ENCODE measurements at regions not wholly inside any gene's neighbourhood (a gene's known extent, or its start where the extent isn't known, plus 50 kb on each side); places are given as distances from the start of the nearest gene placed in this dataset.

- no peak for TF ChIP-seq POLR2A (IDR thresholded peaks at IDR 0.05)
- TF ChIP-seq, protein P1, sequence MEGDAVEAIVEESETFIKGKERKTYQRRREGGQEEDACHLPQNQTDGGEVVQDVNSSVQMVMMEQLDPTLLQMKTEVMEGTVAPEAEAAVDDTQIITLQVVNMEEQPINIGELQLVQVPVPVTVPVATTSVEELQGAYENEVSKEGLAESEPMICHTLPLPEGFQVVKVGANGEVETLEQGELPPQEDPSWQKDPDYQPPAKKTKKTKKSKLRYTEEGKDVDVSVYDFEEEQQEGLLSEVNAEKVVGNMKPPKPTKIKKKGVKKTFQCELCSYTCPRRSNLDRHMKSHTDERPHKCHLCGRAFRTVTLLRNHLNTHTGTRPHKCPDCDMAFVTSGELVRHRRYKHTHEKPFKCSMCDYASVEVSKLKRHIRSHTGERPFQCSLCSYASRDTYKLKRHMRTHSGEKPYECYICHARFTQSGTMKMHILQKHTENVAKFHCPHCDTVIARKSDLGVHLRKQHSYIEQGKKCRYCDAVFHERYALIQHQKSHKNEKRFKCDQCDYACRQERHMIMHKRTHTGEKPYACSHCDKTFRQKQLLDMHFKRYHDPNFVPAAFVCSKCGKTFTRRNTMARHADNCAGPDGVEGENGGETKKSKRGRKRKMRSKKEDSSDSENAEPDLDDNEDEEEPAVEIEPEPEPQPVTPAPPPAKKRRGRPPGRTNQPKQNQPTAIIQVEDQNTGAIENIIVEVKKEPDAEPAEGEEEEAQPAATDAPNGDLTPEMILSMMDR (IDR thresholded peaks at IDR 0.05 in 4 of 5, conservative IDR thresholded peaks at IDR 0.05 in 1 of 5): no peak
These were observed 881.3 kb downstream of the KCNA4 start for GRCh38 chr11:29135504-29135903.
